Esophagus squamous epithelium (tissue), 4 donors: ENCODE measurements at regions not wholly inside any gene's neighbourhood (a gene's known extent, or its start where the extent isn't known, plus 50 kb on each side); places are given as distances from the start of the nearest gene placed in this dataset.

ENCODE experiments used
- CTCF ChIP-seq, 6 experiments: fragments of 450-650 bp in 4 of 6; fragments of 200-600 bp in 2 of 6; sonication (generic) in 2 of 6; IDR thresholded peaks; one replicate each; pipeline ENCODE4 v1.5.1; 2016 to 2019; ENCODE audit warnings: antibody characterized with exemption in 6 of 6, mild to moderate bottlenecking in 4 of 6, moderate library complexity in 4 of 6
- POLR2A ChIP-seq, 4 donors: fragments of 450-650 bp; IDR thresholded peaks; one replicate each; pipeline ENCODE4 v1.6.1; 2017; ENCODE audit warnings: antibody characterized with exemption in 4 of 4, mild to moderate bottlenecking in 4 of 4, moderate library complexity in 3 of 4

DNA sequence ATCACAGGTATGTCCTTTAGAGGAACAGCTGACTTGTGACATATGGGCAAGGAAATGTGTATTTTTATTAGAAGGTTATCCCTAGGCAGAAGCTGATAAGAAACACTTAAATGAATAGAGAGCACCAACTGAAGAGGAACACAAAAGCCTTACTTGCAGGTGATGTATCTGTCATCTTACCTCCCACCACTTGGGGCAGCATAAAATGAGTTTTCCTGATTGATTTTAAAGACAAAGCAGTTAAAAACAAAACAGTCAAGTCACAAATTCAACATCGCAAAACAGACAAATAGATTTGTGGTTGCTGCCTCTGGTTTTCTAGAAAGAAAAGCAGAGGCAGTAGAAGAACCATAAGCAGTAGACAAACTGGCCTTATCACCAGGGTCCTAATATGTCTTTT is 302.4 kb upstream of the ZNF462 start:
- TF ChIP-seq CTCF (IDR thresholded peaks at IDR 0.05) (peak in 1 of 6 experiments; percentile 38), POLR2A (IDR thresholded peaks at IDR 0.05) (no peak)
